ENCODE measurements at regions not wholly inside any gene's neighbourhood (a gene's known extent, or its start where the extent isn't known, plus 50 kb on each side); places are given as distances from the start of the nearest gene placed in this dataset.
A peak's percentile ranks its signal among the peaks of the same experiment; 100 is the strongest.

DNA sequence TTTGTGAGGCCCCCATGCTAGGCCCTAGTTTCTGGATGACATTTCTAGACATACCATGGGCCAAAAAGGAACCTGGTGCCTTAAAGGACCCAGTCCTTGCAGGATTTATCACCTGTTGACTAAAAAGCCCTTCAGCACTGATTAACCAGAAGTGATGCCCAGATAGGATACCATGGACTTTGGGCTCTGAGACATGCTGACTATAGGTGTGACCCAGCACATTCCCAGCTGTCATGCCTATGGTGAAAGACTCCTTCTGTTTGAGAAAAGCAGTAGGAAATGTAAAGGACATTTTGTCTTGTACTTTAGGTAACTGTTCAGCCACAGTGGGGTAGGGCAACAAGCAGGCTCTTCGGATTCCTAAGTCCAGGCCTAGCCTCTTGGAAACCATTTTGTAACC lies 724.2 kb downstream of the CD109 start:
- H3K27me3 ChIP-seq: no peaks in the 10 kb centered on the region
- intact Hi-C loops (cut with DNase I; ENCODE audit: low total_unique reads): no loop called here
- no peak for TF ChIP-seq POLR2A (IDR thresholded peaks at IDR 0.05)
- TF ChIP-seq, protein P1, sequence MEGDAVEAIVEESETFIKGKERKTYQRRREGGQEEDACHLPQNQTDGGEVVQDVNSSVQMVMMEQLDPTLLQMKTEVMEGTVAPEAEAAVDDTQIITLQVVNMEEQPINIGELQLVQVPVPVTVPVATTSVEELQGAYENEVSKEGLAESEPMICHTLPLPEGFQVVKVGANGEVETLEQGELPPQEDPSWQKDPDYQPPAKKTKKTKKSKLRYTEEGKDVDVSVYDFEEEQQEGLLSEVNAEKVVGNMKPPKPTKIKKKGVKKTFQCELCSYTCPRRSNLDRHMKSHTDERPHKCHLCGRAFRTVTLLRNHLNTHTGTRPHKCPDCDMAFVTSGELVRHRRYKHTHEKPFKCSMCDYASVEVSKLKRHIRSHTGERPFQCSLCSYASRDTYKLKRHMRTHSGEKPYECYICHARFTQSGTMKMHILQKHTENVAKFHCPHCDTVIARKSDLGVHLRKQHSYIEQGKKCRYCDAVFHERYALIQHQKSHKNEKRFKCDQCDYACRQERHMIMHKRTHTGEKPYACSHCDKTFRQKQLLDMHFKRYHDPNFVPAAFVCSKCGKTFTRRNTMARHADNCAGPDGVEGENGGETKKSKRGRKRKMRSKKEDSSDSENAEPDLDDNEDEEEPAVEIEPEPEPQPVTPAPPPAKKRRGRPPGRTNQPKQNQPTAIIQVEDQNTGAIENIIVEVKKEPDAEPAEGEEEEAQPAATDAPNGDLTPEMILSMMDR (IDR thresholded peaks at IDR 0.05): no peak
- DNase-seq: no peak
- H3K27ac ChIP-seq: no peak overlapping the region
- H3K4me1 ChIP-seq: no peaks in the 10 kb centered on the region
- H3K9me3 ChIP-seq: no peaks in the 10 kb centered on the region
- no peak overlapping the region for H3K4me3 ChIP-seq
- H3K36me3 ChIP-seq: no peaks in the 10 kb centered on the region

DNA sequence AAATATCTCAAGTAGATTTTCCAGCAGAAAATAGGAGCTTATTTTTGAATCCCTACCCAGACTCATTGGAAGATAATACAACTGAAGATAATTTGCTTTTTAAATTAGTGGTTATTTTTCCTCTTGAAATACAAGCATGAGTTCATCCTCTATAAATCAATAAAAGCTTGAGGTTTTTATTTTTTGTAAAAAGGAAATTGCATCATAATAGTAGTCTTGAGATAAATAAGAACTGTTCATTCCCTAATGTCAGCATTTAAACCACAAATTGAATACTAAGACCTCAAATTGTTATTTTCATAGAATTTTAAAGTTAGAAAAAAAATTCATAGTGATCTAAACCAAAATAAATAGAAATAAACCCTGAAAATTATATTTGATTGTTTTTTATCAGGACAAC lies 719.1 kb downstream of the CD109 start:
- DNase-seq: no peak
- H3K27me3 ChIP-seq: no peaks in the 10 kb centered on the region
- no peaks in the 10 kb centered on the region for H3K4me1 ChIP-seq
- intact Hi-C loops (cut with DNase I; ENCODE audit: low total_unique reads): no loop called here
- H3K9me3 ChIP-seq: no peaks in the 10 kb centered on the region
- H3K27ac ChIP-seq: no peak overlapping the region
- TF ChIP-seq POLR2A (IDR thresholded peaks at IDR 0.05): no peak
- TF ChIP-seq, protein P1 (IDR thresholded peaks at IDR 0.05): no peak
- H3K36me3 ChIP-seq: no peaks in the 10 kb centered on the region
- H3K4me3 ChIP-seq: no peak overlapping the region

DNA sequence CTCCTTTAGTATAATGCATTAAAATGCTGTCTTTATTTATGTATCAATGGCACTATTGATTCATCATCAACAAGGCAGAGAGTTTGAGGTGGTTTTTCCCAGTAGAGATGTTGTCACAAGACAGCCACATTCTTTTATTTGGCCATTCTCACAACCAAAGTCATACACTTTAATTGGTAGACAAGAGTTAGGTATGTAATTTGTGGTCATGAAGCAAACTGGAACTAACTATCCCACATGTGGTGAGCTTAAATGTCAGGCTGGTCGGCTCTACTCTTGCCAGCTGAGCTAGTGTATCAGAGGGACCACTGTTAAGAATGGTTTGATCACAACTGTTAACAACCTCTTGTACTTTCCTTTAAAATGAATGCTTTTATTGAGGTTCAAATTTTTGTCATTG lies 714.6 kb downstream of the CD109 start:
- Histone ChIP-seq H3K27ac (no peak overlapping the region), H3K4me1 (no peaks in the 10 kb centered on the region), H3K36me3 (no peaks in the 10 kb centered on the region), H3K4me3 (no peak overlapping the region), H3K27me3 (no peaks in the 10 kb centered on the region), H3K9me3 (no peaks in the 10 kb centered on the region)
- intact Hi-C loops (cut with DNase I; ENCODE audit: low total_unique reads): no loop called here
- TF ChIP-seq, protein P1 (IDR thresholded peaks at IDR 0.05): no peak
- no peak for TF ChIP-seq POLR2A (IDR thresholded peaks at IDR 0.05)
- no peak for DNase-seq

DNA sequence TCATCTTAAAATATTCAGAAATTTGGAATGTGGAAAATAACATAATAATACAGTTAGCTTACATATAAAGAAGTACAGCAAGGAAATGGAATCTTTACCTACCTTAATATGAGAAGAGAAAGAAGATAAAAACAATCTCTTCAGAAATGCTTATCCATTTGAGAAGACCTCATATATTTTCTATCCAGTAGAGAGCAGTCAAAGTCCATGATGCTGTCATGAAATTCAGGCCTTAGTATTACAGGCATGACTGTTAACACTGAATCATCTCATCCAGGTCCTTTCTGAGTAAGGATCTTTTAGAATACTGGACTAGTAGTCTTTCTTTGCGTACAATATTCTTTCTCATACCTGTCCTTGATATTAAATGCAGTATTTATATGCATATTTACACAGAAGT lies 713.4 kb downstream of the CD109 start:
- TF ChIP-seq, protein P1 (IDR thresholded peaks at IDR 0.05): peak; percentile 40 to 64 (median 44)
- TF ChIP-seq POLR2A (IDR thresholded peaks at IDR 0.05): no peak
- no peak overlapping the region for H3K4me3 ChIP-seq
- H3K27ac ChIP-seq: no peak overlapping the region
- no peaks in the 10 kb centered on the region for H3K27me3 ChIP-seq
- intact Hi-C loops (cut with DNase I; ENCODE audit: low total_unique reads): no loop called here
- no peaks in the 10 kb centered on the region for H3K36me3 ChIP-seq
- no peaks in the 10 kb centered on the region for H3K4me1 ChIP-seq
- no peak for DNase-seq
- H3K9me3 ChIP-seq: no peaks in the 10 kb centered on the region

DNA sequence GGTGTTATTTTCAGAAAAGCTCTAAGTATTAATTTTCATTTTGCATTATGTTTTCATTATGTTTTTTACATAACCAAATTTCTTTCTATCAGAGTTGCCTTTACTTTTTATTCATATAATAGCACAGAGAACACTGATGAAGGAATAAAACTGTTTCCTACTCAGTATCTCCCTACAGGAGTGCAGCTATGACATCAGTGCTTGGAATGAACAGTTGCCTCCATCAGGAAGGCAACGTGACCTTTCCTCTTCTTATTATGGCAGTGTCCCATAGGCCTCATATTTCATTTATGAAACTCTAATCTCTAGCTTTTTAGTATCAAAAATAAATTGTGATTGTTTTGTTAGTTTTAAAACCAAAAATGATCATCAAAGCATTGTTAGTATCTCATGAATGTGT lies 712.8 kb downstream of the CD109 start:
- intact Hi-C loops (cut with DNase I; ENCODE audit: low total_unique reads): no loop called here
- H3K27ac ChIP-seq: no peak overlapping the region
- H3K4me1 ChIP-seq: no peaks in the 10 kb centered on the region
- no peak for DNase-seq
- TF ChIP-seq, protein P1 (IDR thresholded peaks at IDR 0.05): no peak
- TF ChIP-seq POLR2A (IDR thresholded peaks at IDR 0.05): no peak
- no peaks in the 10 kb centered on the region for H3K36me3 ChIP-seq
- no peaks in the 10 kb centered on the region for H3K9me3 ChIP-seq
- no peak overlapping the region for H3K4me3 ChIP-seq
- no peaks in the 10 kb centered on the region for H3K27me3 ChIP-seq

Data from uterus (tissue), 3 donors.